ENCODE measurements at regions not wholly inside any gene's neighbourhood (a gene's known extent, or its start where the extent isn't known, plus 50 kb on each side); places are given as distances from the start of the nearest gene placed in this dataset.

DNA sequence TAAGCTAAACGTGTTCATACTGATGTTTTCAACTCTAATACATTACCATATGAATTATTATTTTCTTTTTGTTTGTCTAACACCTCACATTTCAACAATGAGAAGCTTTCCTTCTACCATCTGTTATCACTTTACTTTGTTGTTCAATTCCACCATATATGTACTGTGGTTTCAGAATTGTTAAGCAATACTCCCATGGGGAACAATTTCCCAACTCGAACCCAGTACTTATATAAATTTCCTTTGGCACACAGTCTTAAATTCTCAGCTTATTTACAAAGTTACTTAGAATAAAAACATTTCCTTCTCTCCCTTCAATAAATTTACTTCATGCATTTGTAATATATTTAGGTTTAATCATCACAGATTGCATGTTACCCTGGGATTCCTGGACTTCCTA lies 1764.4 kb downstream of the OTOL1 start:
- Histone ChIP-seq H3K79me2 (ENCODE audit: control insufficient read depth, insufficient read depth, low read length) (no peaks in the 10 kb centered on the region), H3K9me3 (replicated peaks; ENCODE audit: control insufficient read depth, insufficient read depth, low read depth, low read length) (no peaks in the 10 kb centered on the region), H3K9ac (ENCODE audit: insufficient read depth in 1 of 2, low read depth in 2 of 2, low read length in 2 of 2) (no peak overlapping the region), H3K27me3 (ENCODE audit: control insufficient read depth in 2 of 2, insufficient read depth in 2 of 2, low read length in 2 of 2) (no peaks in the 10 kb centered on the region), H3K4me2 (ENCODE audit: insufficient read depth, low read length) (no peak overlapping the region), H3K36me3 (ENCODE audit: control insufficient read depth, insufficient read depth, low read length) (no peaks in the 10 kb centered on the region), H2AFZ (ENCODE audit: low read depth, low read length) (no peak overlapping the region), H3K9me1 (ENCODE audit: control insufficient read depth, insufficient read depth, low read length) (no peaks in the 10 kb centered on the region), H3K4me1 (replicated peaks in 1 of 2; ENCODE audit: control insufficient read depth in 2 of 2, insufficient read depth in 2 of 2, low read length in 2 of 2) (no peaks in the 10 kb centered on the region), H4K20me1 (replicated peaks; ENCODE audit: control insufficient read depth, insufficient read depth, low read length) (no peaks in the 10 kb centered on the region), H3K4me3 (no peak overlapping the region), H3K27ac (ENCODE audit: extremely low read depth, low read depth, low read length) (no peak overlapping the region)
- intact Hi-C loops (cut with micrococcal nuclease), result no loop called here
- no TSS peak for BruUV-seq (replicated peaks)
- no peak for ATAC-seq
- ChIA-PET POLR2A (no interaction called here), CTCF (ENCODE audit: low intra/inter-chr PET ratio) (no interaction called here)
- no peak for DNase-seq (ENCODE audit: extremely low read depth in 1 of 4, low spot score in 3 of 4)
- in situ Hi-C loops (cut with MboI), result no loop called here
- no peak for FAIRE-seq
- TF ChIP-seq ZNF253 (CRISPR knock-in tag; conservative IDR thresholded peaks at IDR 0.05) (no peak), RB1 (IDR thresholded peaks at IDR 0.05; ENCODE audit: low read depth) (no peak)
- 3% methylated on average over 2 of the region's 2 CpGs for WGBS (ENCODE audit: insufficient coverage, low coverage, missing lambda C conversion rate)

DNA sequence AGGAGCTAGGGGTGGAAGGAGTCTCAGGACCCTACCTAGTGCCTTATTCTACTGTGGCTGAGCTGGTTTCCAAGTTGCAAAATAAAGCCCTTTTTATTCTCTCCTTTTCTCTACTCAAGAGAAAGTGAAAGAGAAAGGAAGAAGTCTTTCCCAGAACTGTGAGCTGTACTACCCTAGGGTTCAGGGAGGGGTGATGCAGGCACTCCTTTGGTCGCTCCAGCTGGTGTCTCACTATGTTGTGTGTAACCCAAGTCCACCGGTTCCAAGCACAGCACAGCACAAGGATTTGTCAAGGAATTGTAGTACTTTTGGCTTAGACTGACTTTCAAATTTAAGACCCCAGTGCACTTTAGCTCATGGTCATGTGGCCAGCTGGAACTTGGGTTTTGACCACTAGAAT lies 1721.7 kb downstream of the OTOL1 start:
- no peak for FAIRE-seq
- Histone ChIP-seq H2AFZ (ENCODE audit: low read depth, low read length) (no peak overlapping the region), H3K9me1 (ENCODE audit: control insufficient read depth, insufficient read depth, low read length) (no peaks in the 10 kb centered on the region), H3K4me1 (replicated peaks in 1 of 2; ENCODE audit: control insufficient read depth in 2 of 2, insufficient read depth in 2 of 2, low read length in 2 of 2) (no peaks in the 10 kb centered on the region), H3K27me3 (ENCODE audit: control insufficient read depth in 2 of 2, insufficient read depth in 2 of 2, low read length in 2 of 2) (no peaks in the 10 kb centered on the region), H3K4me3 (no peak overlapping the region), H3K9ac (ENCODE audit: insufficient read depth in 1 of 2, low read depth in 2 of 2, low read length in 2 of 2) (no peak overlapping the region), H3K36me3 (ENCODE audit: control insufficient read depth, insufficient read depth, low read length) (no peaks in the 10 kb centered on the region), H3K4me2 (ENCODE audit: insufficient read depth, low read length) (no peak overlapping the region), H3K79me2 (ENCODE audit: control insufficient read depth, insufficient read depth, low read length) (no peaks in the 10 kb centered on the region), H4K20me1 (replicated peaks; ENCODE audit: control insufficient read depth, insufficient read depth, low read length) (no peaks in the 10 kb centered on the region), H3K9me3 (replicated peaks; ENCODE audit: control insufficient read depth, insufficient read depth, low read depth, low read length) (no peaks in the 10 kb centered on the region; the same call in 1 of the 2 replicates), H3K27ac (ENCODE audit: extremely low read depth, low read depth, low read length) (no peak overlapping the region)
- 5% methylated on average over 2 of the region's 2 CpGs for WGBS (ENCODE audit: insufficient coverage, low coverage, missing lambda C conversion rate)
- no peak for DNase-seq (ENCODE audit: extremely low read depth in 1 of 4, low spot score in 3 of 4)
- in situ Hi-C loops (cut with MboI) (no loop called here), intact Hi-C loops (cut with micrococcal nuclease) (no loop called here)
- no TSS peak for BruUV-seq (replicated peaks)
- ChIA-PET POLR2A (no interaction called here), CTCF (ENCODE audit: low intra/inter-chr PET ratio) (no interaction called here)
- ATAC-seq, result no peak
- no peak for TF ChIP-seq GTF2F1 (IDR thresholded peaks at IDR 0.05; ENCODE audit: low read depth, low read length)
- no peak for TF ChIP-seq FOXM1 (IDR thresholded peaks at IDR 0.05; ENCODE audit: low read depth)
- no peak for TF ChIP-seq FOXM1 (CRISPR knock-in tag; IDR thresholded peaks at IDR 0.05; ENCODE audit: low read depth)
- TF ChIP-seq ZNF3 (CRISPR knock-in tag; IDR thresholded peaks at IDR 0.05), result no peak
- no peak for TF ChIP-seq HDAC3 (IDR thresholded peaks at IDR 0.05; ENCODE audit: borderline replicate concordance, partially characterized antibody)
- no peak for TF ChIP-seq TAF9B (IDR thresholded peaks at IDR 0.05; ENCODE audit: partially characterized antibody)
- TF ChIP-seq ZNF79 (CRISPR knock-in tag; IDR thresholded peaks at IDR 0.05; ENCODE audit: low read depth), result no peak
- no peak for TF ChIP-seq POLR2AphosphoS5 (IDR thresholded peaks at IDR 0.05; ENCODE audit: control insufficient read depth, insufficient read depth, low read depth, low read length)
- TF ChIP-seq RCOR1 (IDR thresholded peaks at IDR 0.05; ENCODE audit: borderline replicate concordance in 1 of 2, low read depth in 2 of 2, low read length in 2 of 2), result no peak
- no peak for TF ChIP-seq SPI1 (IDR thresholded peaks at IDR 0.05; ENCODE audit: borderline replicate concordance, low read depth, low read length)
- no peak for TF ChIP-seq RBM14 (IDR thresholded peaks at IDR 0.05; ENCODE audit: borderline replicate concordance, insufficient read depth, low read depth, low read length)
- no peak for TF ChIP-seq ZNF23 (CRISPR knock-in tag; IDR thresholded peaks at IDR 0.05)
- TF ChIP-seq RBM34 (IDR thresholded peaks at IDR 0.05; ENCODE audit: borderline replicate concordance, insufficient read depth, low read length), result no peak
- TF ChIP-seq, protein P1, sequence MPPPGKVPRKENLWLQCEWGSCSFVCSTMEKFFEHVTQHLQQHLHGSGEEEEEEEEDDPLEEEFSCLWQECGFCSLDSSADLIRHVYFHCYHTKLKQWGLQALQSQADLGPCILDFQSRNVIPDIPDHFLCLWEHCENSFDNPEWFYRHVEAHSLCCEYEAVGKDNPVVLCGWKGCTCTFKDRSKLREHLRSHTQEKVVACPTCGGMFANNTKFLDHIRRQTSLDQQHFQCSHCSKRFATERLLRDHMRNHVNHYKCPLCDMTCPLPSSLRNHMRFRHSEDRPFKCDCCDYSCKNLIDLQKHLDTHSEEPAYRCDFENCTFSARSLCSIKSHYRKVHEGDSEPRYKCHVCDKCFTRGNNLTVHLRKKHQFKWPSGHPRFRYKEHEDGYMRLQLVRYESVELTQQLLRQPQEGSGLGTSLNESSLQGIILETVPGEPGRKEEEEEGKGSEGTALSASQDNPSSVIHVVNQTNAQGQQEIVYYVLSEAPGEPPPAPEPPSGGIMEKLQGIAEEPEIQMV (tag; conservative IDR thresholded peaks at IDR 0.05; ENCODE audit: low read depth), result no peak
